Ectodermal cell (in vitro differentiated cells): ENCODE measurements at regions not wholly inside any gene's neighbourhood (a gene's known extent, or its start where the extent isn't known, plus 50 kb on each side); places are given as distances from the start of the nearest gene placed in this dataset.

Source experiments
- H3K27ac ChIP-seq: 2 replicates; pipeline ENCODE4 v1.7.0; 2013; ENCODE audit warnings: mild to moderate bottlenecking, low read depth, low read length; ENCODE audit not compliant: insufficient read depth, poor library complexity, severe bottlenecking
- H3K27me3 ChIP-seq: 2 replicates; pipeline ENCODE4 v1.7.0; 2013; ENCODE audit warnings: mild to moderate bottlenecking, low read length; ENCODE audit not compliant: insufficient read depth, control insufficient read depth, poor library complexity, severe bottlenecking
- H3K36me3 ChIP-seq: one replicate; pipeline ENCODE4 v1.7.0; 2013; ENCODE audit warnings: low read length; ENCODE audit not compliant: control insufficient read depth, insufficient read depth
- H3K4me1 ChIP-seq: one replicate; pipeline ENCODE4 v1.7.0; 2013; ENCODE audit warnings: low read length; ENCODE audit not compliant: control insufficient read depth, insufficient read depth
- H3K4me3 ChIP-seq: 2 replicates; pipeline ENCODE4 v1.7.0; 2013; ENCODE audit warnings: low read depth, low read length, control low read depth; ENCODE audit not compliant: insufficient read depth
- H3K9me3 ChIP-seq: 2 replicates; pipeline ENCODE4 v1.7.0; 2013; ENCODE audit warnings: mild to moderate bottlenecking, low read length, moderate library complexity; ENCODE audit not compliant: control insufficient read depth
- WGBS, 2 experiments: methylation state at CpG; one replicate each; pipeline ENCODE4 v1.1.7; 2013; ENCODE audit warnings: missing lambda C conversion rate in 2 of 2; 5-methylcytosine and 5-hydroxymethylcytosine counted together

GRCh38 chr2:18704276-18704675 lies 114.9 kb upstream of the NT5C1B start:
- Histone ChIP-seq H3K9me3 (no peaks in the 10 kb centered on the region), H3K4me1 (no peaks in the 10 kb centered on the region), H3K4me3 (no peak overlapping the region), H3K27me3 (no peaks in the 10 kb centered on the region), H3K27ac (no peak overlapping the region), H3K36me3 (no peaks in the 10 kb centered on the region)
- 87 to 96% methylated on average over 2 of the region's 2 CpGs for WGBS, 2 experiments

DNA sequence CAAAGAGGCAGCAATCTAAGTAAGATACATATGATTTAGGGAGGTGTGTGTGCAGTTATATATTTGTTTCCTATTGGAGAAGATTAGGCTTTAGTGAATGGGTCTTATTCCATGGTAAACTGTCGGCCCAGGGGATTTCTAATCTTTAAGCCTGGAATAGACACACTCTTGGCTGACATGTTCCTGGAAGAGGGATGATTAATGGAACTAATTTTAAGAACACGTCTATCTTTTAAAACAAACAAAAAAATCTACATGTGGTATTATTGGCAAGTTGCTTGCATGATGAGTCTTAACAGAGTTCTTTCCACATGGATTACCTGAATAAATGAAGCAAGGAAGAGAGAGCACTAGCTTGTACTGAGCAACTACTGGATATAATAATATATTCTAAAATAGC lies 114.2 kb upstream of the NT5C1B start:
- WGBS, 2 experiments = 77 to 92% methylated on average over 1 to 2 of the region's 2 CpGs
- Histone ChIP-seq H3K36me3 (no peaks in the 10 kb centered on the region), H3K4me1 (no peaks in the 10 kb centered on the region), H3K27me3 (no peaks in the 10 kb centered on the region), H3K9me3 (no peaks in the 10 kb centered on the region), H3K4me3 (no peak overlapping the region), H3K27ac (no peak overlapping the region)

- H3K27ac ChIP-seq = no peak overlapping the region
- H3K36me3 ChIP-seq = no peaks in the 10 kb centered on the region
- H3K27me3 ChIP-seq = no peaks in the 10 kb centered on the region
- no peaks in the 10 kb centered on the region for H3K9me3 ChIP-seq
- H3K4me3 ChIP-seq = no peak overlapping the region
- H3K4me1 ChIP-seq = no peaks in the 10 kb centered on the region
Measured at GRCh38 chr2:18701981-18702380, 112.6 kb upstream of the NT5C1B start.

- Histone ChIP-seq H3K36me3 (no peaks in the 10 kb centered on the region), H3K27me3 (no peaks in the 10 kb centered on the region), H3K4me1 (no peaks in the 10 kb centered on the region), H3K4me3 (no peak overlapping the region), H3K9me3 (no peaks in the 10 kb centered on the region), H3K27ac (no peak overlapping the region)
- whole genome bisulfite sequencing, 2 experiments = 93 to 100% methylated on average over 1 to 2 of the region's 2 CpGs
Measured at GRCh38 chr2:18701546-18701945, 112.2 kb upstream of the NT5C1B start.

DNA sequence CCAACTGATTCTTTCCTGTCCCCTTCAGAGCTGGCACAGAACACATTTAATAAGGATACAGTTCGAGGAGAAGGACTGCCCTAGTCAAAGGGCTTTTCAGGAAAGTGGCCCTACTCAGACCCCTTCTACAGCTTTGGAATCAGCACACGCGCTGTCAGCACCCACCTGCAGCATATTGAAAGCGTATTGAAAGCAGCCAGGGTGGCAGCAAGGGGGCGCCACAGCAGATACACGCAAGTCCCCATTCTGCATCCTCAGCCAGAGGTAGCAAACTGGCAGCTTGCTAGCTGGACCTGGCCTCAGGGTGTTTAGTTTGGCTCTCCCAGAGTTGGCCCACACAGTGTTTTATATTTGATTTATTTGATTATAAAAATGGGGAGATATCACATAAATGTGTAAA lies 101.0 kb upstream of the NT5C1B start:
- Histone ChIP-seq H3K4me3 (no peak overlapping the region), H3K36me3 (no peaks in the 10 kb centered on the region), H3K9me3 (no peaks in the 10 kb centered on the region), H3K4me1 (no peaks in the 10 kb centered on the region), H3K27me3 (no peaks in the 10 kb centered on the region), H3K27ac (no peak overlapping the region)
- 37 to 43% methylated on average over 6 of the region's 6 CpGs for WGBS, 2 experiments

DNA sequence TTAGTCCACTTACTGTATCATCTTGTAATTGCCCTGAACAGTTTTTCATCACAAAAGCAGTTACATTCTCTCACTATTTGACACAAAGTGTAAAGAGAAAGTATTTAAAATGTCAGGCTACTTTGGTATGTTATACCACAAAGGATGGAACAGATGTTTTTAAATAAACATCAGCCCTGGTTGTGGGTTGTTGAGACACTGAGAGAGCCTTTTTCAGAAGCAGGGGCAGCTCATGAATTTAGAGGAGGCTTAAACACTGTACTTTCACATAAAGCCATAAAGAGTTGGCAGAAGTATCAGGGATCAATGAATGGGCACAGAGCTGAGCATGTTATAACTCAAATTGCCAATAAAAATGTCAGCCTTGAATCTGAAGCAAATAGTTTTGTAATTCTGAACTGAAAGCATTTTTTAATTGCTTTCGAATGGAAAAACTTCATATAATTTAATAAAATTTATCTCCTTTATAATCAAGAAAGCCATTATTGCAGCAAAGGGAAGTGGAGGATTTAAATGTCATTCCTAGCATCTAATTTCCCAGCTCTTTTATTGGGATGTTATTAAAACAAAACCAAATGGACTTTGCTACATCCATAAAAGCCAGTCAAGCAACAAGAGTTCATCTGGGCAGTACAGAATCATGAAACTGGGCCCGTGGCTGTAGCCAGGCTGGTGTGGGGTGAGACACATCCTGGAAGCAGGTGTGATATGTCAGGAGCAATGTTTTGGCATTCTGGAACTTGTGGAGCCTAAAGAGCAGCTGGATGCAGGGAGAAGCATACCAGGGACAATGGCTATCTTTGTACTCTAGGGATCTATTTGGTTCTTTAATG lies 95.1 kb upstream of the NT5C1B start:
- H3K36me3 ChIP-seq = no peaks in the 10 kb centered on the region
- no peaks in the 10 kb centered on the region for H3K27me3 ChIP-seq
- H3K9me3 ChIP-seq = no peaks in the 10 kb centered on the region
- no peak overlapping the region for H3K27ac ChIP-seq
- no peak overlapping the region for H3K4me3 ChIP-seq
- no peaks in the 10 kb centered on the region for H3K4me1 ChIP-seq
- 82 to 96% methylated on average over 1 to 2 of the region's 2 CpGs for WGBS, 2 experiments

DNA sequence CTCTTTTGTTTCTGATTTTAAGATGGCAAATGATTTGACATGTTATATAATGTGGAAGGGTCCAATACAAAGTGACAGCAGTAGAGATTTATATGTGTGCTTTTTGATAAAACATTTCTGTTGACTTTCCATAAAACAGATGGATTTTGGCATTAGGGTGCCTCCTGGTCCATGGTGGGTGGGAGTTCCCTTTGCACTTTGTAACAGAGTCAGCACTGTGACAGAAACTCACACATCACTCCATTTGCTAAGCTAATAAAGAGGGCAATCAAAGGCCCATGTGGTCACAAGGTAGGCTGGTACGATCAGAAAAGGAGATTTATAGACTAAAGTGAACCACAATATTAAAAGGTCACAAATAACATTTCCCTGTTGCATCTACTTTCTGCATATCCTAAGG lies 93.3 kb upstream of the NT5C1B start:
- 94 to 100% methylated on average over 1 of the region's 1 CpG for WGBS, 2 experiments
- H3K4me3 ChIP-seq = no peak overlapping the region
- H3K27ac ChIP-seq = no peak overlapping the region
- no peaks in the 10 kb centered on the region for H3K36me3 ChIP-seq
- H3K9me3 ChIP-seq = no peaks in the 10 kb centered on the region
- H3K4me1 ChIP-seq = no peaks in the 10 kb centered on the region
- no peaks in the 10 kb centered on the region for H3K27me3 ChIP-seq

DNA sequence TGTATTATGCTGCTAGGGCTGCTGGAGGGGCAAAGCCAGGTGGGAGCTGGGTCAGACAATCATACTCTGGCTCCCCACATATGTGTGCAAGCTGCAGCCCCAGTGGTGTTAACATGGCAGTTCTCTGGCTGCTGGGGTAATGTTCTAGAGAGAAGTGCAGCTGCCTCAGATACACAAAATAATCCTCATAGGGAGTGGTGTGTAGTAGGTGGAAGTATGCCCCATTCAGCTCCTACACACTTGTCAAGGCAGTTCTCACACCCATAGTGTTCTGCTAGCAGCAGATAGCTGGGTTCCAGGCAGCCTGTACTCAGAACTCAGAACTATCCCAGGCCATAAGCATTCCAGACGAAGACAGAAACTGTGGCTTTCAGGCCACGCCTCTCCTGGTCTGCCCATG lies 87.9 kb upstream of the NT5C1B start:
- H3K27me3 ChIP-seq = no peaks in the 10 kb centered on the region
- H3K4me1 ChIP-seq = no peaks in the 10 kb centered on the region
- no peaks in the 10 kb centered on the region for H3K36me3 ChIP-seq
- H3K4me3 ChIP-seq = no peak overlapping the region
- H3K9me3 ChIP-seq = no peaks in the 10 kb centered on the region
- WGBS, 2 experiments = 86 to 99% methylated on average over 2 of the region's 2 CpGs
- no peak overlapping the region for H3K27ac ChIP-seq

DNA sequence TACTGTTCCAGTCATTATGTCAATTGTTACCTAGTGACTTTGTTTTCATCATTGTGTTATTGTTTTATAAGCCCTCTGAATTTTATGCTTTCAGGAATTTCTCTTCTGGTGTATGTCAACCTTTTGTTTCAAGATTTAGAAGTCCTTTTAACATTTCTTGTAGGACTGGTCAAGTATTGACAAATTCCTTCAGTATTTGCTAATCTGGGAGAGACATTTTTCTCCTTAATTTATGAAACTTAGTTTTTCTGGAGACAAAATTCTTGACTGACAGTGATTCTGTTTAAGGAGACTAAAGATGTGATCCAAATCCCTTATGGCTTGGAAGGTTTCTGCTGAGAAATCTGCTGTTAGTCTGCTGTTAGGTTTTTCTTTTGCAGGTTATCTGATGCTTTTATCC lies 84.9 kb upstream of the NT5C1B start:
- Histone ChIP-seq H3K9me3 (no peaks in the 10 kb centered on the region), H3K27ac (no peak overlapping the region), H3K4me3 (no peak overlapping the region), H3K4me1 (no peaks in the 10 kb centered on the region), H3K27me3 (no peaks in the 10 kb centered on the region), H3K36me3 (no peaks in the 10 kb centered on the region)

DNA sequence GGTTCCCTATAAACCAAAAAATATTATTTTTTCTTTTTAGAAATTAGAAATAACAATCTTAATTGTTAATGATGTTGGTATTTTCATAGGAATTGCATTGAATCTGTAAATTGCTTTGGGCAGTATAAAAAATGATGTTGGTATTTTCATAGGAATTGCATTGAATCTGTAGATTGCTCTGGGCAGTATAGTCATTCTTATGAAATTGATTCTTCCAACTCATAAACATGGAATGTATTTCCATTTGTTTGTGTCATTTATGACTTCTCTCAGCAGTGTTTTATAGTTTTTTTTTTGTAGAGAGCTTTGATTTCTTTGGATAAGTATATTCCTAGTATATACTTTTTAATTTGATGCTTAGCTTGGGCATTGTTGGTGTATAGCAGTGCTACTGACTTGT lies 82.0 kb upstream of the NT5C1B start:
- H3K4me3 ChIP-seq = no peak overlapping the region
- no peaks in the 10 kb centered on the region for H3K27me3 ChIP-seq

GRCh38 chr2:18668221-18668620 lies 78.9 kb upstream of the NT5C1B start:
- Histone ChIP-seq H3K4me3 (no peak overlapping the region), H3K36me3 (no peaks in the 10 kb centered on the region), H3K27me3 (no peaks in the 10 kb centered on the region), H3K9me3 (no peaks in the 10 kb centered on the region), H3K27ac (no peak overlapping the region), H3K4me1 (no peaks in the 10 kb centered on the region)
- WGBS, 2 experiments = 93 to 94% methylated on average over 2 of the region's 2 CpGs

More for the DNA sequence above, 82.0 kb upstream of the NT5C1B start:
- Histone ChIP-seq H3K9me3 (no peaks in the 10 kb centered on the region), H3K36me3 (no peaks in the 10 kb centered on the region), H3K27ac (no peak overlapping the region), H3K4me1 (no peaks in the 10 kb centered on the region)
